SK-N-MC (cell line): ENCODE measurements at regions not wholly inside any gene's neighbourhood (a gene's known extent, or its start where the extent isn't known, plus 50 kb on each side); places are given as distances from the start of the nearest gene placed in this dataset.

Source experiments
- DNase-seq: peaks from one replicate; pipeline ENCODE4 v3.0.0-alpha.2; 2011; ENCODE audit warnings: low read depth, low spot score
- H3K27ac ChIP-seq: fragments of 200-600 bp; sonication (generic); 2 replicates; pipeline ENCODE4 v1.5.1; 2016; ENCODE audit warnings: mixed run types
- H3K36me3 ChIP-seq: fragments of 200-600 bp; sonication (generic); 2 replicates; pipeline ENCODE4 v1.6.1; 2017; ENCODE audit warnings: antibody characterized with exemption, low read length, mixed read lengths; ENCODE audit not compliant: insufficient read depth
- H3K4me3 ChIP-seq: fragments of 200-600 bp; sonication (generic); 2 replicates; pipeline ENCODE4 v1.5.1; 2016
- H3K9ac ChIP-seq: fragments of 200-600 bp; sonication (generic); 2 replicates; pipeline ENCODE4 v1.8.0; 2017; ENCODE audit warnings: mixed run types, mixed read lengths; ENCODE audit not compliant: insufficient read length
- H3K9me3 ChIP-seq: fragments of 200-600 bp; sonication (generic); 2 replicates; pipeline ENCODE4 v1.6.1; 2017; ENCODE audit warnings: low read depth, mild to moderate bottlenecking, antibody characterized with exemption, low read length, moderate library complexity, mixed read lengths
- EZH2 ChIP-seq: fragments of 200-600 bp; sonication (generic); IDR thresholded peaks from one replicate; pipeline ENCODE4 v1.6.1; 2017; ENCODE audit warnings: antibody characterized with exemption
- FOXP2 ChIP-seq: optimal IDR thresholded peaks from 2 replicates; pipeline ENCODE3; 2011; ENCODE audit warnings: mild to moderate bottlenecking, moderate library complexity; ENCODE audit not compliant: insufficient read depth; ENCODE audit errors: extremely low read length, control extremely low read depth
- POLR2AphosphoS5 ChIP-seq: IDR thresholded peaks from 2 replicates; pipeline ENCODE4 v1.6.1; 2012; ENCODE audit warnings: mild to moderate bottlenecking, low read depth, low read length, borderline replicate concordance

DNA sequence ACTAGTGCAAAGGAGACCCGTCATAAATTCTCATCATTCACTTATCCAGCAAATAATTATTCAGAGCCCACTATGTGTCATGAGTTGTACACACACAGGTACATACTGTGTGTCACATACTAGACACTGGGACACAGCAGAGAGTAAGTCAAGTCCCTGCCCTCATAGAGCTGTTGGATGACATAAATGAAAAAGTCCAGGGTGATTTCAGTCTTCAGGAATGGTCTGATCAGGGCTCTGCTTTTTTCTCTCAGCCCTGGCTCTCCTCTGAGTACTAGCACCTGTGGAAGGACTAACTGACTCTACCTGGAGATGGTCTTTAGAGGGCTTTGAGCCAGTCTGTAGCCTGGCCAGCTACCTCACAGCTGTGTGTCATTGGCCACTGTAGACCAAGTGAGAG, 198.0 kb upstream of the LEF1 start:
- Histone ChIP-seq H3K27ac (no peak overlapping the region), H3K9me3 (no peaks in the 10 kb centered on the region), H3K9ac (no peak overlapping the region), H3K4me3 (no peak overlapping the region), H3K36me3 (no peaks in the 10 kb centered on the region)
- TF ChIP-seq EZH2, result no peak
- TF ChIP-seq POLR2AphosphoS5, result no peak
- TF ChIP-seq FOXP2, result no peak
- no peak for DNase-seq

DNA sequence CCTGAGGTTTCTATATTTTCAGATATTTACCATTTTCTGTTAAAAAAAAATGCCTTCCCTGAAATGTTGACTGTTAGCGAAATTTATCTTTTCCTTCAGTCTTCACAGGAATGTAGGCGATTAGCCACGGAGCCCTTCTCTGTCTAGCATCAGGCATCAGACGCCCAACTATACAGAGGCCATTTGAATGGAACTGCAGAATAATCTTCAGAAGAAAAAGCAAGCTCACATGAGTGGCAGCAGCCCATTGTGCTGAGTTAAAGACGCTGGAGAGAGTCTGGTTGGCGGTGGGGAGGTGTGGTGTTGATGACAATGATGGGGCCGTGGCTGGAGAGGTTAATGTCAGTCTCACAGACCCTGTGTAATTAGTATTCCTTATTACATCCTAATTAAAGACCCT, 196.8 kb upstream of the LEF1 start:
- no peak for DNase-seq
- no peaks in the 10 kb centered on the region for H3K9me3 ChIP-seq
- TF ChIP-seq POLR2AphosphoS5, result no peak
- TF ChIP-seq EZH2, result no peak
- no peak for TF ChIP-seq FOXP2
- no peak overlapping the region for H3K27ac ChIP-seq
- H3K36me3 ChIP-seq, result no peaks in the 10 kb centered on the region
- no peak overlapping the region for H3K4me3 ChIP-seq
- H3K9ac ChIP-seq, result no peak overlapping the region

DNA sequence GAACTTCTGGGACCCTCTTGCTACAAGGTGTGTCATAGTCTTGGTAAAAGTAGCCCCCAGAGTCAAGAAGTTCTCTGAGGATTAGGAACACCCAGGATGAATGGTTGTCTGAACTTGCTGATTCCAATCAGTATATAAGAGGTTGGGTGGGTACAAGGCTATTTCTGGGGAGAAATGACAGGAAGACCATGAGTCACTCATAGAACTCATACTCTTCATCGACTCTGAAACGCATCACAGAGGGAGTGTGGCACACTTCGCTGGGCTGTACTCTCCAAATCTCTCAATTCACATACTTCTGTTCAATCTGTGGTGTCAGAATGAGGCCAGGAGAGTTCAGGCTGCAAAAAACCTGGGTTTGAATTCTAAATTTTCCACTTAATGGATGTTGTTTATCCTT, 193.2 kb upstream of the LEF1 start:
- Histone ChIP-seq H3K4me3 (no peak overlapping the region), H3K9me3 (no peaks in the 10 kb centered on the region), H3K27ac (no peak overlapping the region), H3K36me3 (no peaks in the 10 kb centered on the region), H3K9ac (no peak overlapping the region)
- no peak for DNase-seq
- TF ChIP-seq EZH2 (no peak), POLR2AphosphoS5 (no peak), FOXP2 (no peak)

DNA sequence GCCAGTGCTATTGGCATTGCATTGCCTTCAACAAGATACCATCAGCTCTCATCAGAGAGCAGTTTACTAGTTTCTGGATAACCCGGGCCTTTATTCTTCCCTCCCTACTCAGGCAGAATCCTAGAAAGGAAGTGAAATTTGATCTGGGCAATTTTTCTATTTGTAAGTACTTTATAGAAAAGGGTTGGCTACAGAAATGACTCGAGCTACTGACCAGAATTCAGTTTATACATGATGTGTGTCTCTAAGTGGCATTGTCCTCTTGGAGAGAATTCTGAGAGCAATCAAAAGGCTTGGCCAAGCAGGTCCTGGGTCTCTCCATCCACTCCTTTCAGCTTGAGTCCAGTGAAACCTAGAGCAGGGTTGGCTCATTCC, 192.7 kb upstream of the LEF1 start:
- H3K9ac ChIP-seq, result no peak overlapping the region
- H3K36me3 ChIP-seq, result no peaks in the 10 kb centered on the region
- DNase-seq, result no peak
- TF ChIP-seq EZH2, result no peak
- H3K4me3 ChIP-seq, result no peak overlapping the region
- H3K27ac ChIP-seq, result no peak overlapping the region
- no peaks in the 10 kb centered on the region for H3K9me3 ChIP-seq

DNA sequence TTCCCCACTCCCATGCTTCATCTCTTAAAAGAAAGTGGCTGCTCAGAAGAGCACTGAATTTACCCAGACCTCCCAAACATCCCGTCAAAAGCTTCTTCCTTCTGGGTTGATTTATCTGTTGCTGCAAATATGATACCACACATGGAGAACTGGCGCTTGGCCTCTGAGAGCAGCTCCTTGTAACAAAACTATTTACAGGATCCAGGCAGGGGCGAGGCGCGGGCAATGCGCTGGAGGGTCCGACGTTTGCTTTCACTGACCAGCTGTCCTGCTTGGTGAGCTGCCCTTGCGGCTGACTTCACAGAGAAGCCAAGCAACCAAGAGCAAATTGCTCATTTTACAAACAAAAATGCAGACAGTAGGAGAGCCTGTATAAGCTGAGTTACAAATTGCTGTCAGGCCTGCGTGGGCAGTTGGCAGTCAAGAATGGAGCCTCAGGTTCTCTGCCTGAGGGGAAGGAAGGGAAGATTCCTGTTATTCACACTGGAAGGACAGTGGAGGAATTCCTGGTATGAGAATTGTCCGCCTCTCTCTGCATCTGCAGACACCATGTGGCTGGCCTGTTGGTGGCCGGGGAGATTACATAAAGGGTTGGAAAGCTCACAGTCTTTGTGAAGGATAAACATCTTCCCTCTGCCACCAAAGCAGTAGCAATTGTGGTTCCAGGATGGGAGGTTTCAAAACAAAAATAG, 192.2 kb upstream of the LEF1 start:
- H3K9ac ChIP-seq, result no peak overlapping the region
- TF ChIP-seq POLR2AphosphoS5 (no peak), FOXP2 (no peak), EZH2 (no peak)
- DNase-seq, result no peak
- H3K9me3 ChIP-seq, result no peaks in the 10 kb centered on the region
- no peaks in the 10 kb centered on the region for H3K36me3 ChIP-seq
- no peak overlapping the region; the same call in 1 of the 2 replicates for H3K27ac ChIP-seq
- no peak overlapping the region for H3K4me3 ChIP-seq

DNA sequence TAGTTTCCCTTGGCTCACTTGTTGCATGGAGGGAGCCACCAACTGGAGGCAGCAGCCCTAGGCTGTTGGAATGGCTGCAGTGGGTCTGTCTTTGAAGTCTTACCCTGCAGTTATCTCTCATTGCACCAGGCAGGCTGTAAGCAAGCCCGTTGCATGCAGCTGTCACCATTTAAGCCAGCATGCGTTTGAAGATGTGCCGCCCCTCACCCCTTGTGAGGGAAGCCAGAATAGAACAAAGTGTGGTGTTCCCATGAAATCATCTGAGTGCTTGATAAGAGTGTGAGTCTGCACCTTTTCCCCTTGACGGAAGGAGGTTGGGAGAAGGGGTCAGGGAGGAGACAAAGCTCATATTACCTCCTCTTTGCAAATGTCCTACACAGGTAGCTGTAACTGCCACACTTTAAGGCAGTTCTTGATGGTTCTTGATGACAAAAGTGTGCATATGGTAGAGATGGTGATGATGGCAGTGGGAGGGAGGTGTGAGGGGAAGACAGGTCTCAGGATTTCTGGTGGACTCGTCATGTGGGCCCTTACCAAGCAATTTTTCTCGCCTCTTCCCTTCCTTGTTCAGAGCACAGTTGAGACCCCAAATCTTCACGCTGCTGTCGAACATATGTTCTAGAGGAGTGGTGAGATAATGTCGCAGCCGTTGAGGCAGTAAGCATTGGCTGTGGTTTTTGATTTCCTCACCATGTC, 191.4 kb upstream of the LEF1 start:
- H3K36me3 ChIP-seq, result no peaks in the 10 kb centered on the region
- no peak overlapping the region for H3K4me3 ChIP-seq
- no peaks in the 10 kb centered on the region for H3K9me3 ChIP-seq
- DNase-seq, result no peak
- H3K9ac ChIP-seq, result no peak overlapping the region
- no peak for TF ChIP-seq EZH2
- no peak for TF ChIP-seq FOXP2
- no peak for TF ChIP-seq POLR2AphosphoS5
- no peak overlapping the region for H3K27ac ChIP-seq

DNA sequence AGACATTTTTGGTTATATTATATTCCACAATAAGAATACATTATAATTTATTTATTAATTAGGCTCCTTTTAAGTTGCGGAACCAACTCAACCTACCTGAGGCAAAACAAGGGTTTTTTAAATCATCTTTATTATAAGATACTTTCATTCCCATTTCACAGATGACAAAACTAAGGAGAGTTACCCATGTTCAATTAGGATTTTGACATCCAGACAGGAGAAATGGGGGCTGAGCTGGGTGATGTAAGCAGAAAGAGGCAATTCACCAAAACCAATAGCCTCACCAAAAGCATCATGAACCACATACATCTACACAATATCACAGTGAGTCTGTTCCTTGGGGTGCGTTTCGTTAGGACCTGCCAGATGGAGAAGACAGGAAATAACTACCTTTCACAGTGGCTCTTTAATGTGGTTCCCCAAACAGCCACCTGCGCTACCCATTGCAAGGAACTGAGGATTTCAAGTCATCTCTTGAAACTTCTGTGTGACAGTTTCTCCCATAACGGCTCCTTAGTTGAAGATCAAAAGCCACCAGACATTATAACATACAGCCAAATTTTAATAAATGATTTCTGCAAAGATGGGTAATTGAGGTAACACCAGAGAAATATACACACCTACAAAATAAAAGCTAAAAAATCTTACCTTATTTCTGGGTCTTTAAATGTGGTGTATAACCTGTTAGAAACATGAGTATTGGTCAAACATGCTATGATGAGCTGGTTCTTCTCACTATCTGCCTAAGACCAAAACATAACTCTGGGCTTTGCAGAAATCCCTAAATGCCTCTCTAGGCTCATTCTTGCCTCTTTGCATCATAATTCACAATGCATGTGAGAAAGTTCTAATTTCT, 190.6 kb upstream of the LEF1 start:
- Histone ChIP-seq H3K9ac (no peak overlapping the region), H3K4me3 (no peak overlapping the region), H3K36me3 (no peaks in the 10 kb centered on the region), H3K9me3 (no peaks in the 10 kb centered on the region), H3K27ac (no peak overlapping the region)
- DNase-seq, result no peak
- TF ChIP-seq FOXP2 (no peak), POLR2AphosphoS5 (no peak), EZH2 (no peak)

DNA sequence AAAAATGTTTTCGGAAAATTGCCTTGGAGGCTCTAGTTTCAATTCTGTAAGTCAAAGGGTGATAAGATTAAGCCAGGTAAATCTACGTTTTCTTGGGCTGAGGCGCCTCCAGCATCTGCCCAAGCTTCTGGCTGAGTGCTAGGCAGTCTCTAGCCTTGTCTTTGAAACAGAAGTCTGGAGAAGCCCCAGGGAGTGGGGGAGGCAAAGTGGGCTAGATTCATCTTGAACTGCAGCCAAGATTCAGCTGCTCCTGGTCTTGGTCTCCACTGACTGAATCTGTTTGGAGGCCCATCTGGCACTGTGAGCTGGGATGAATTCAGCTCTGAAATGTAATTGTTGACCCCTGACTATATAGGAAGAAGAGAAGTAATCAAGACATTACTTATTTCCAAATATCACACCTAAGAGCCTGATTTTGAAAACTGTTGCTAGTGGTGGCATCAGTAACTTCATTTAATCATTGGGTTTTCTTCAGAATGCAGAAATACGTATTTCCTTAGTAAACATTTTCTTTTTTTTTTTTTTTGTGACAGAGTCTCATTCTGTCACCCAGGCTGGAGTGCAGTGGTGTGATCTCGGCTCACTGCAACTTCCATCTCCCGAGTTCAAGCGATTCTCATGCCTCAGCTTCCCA, 187.3 kb upstream of the LEF1 start:
- H3K9me3 ChIP-seq, result no peaks in the 10 kb centered on the region
- TF ChIP-seq FOXP2 (no peak), POLR2AphosphoS5 (no peak), EZH2 (no peak)
- H3K9ac ChIP-seq, result no peak overlapping the region
- no peak overlapping the region for H3K4me3 ChIP-seq
- no peak for DNase-seq
- H3K27ac ChIP-seq, result no peak overlapping the region
- H3K36me3 ChIP-seq, result no peaks in the 10 kb centered on the region
